SK-N-SH (cell line): ENCODE measurements at regions not wholly inside any gene's neighbourhood (a gene's known extent, or its start where the extent isn't known, plus 50 kb on each side); places are given as distances from the start of the nearest gene placed in this dataset.
A peak's percentile ranks its signal among the peaks of the same experiment; 100 is the strongest.

Experiments
- CTCF ChIA-PET: fragments of 300-600, 350-600 bp; formaldehyde crosslinking; extraction: SDS; loops from one replicate; lab custom pipeline; 2021; lab: Yijun Ruan, JAX
- POLR2A ChIA-PET: fragments of 350-600 bp; sonication (Branson Sonifier 250); formaldehyde crosslinking; extraction: SDS; loops from one replicate; lab custom pipeline; 2020; ENCODE audit warnings: antibody characterized with exemption, inconsistent platforms; lab: Yijun Ruan, JAX
- DNase-seq: peaks from one replicate; pipeline ENCODE4 v3.0.0; 2012
- H2AFZ ChIP-seq: fragments of 200-600 bp; sonication (generic); 2 replicates; pipeline ENCODE4 v1.8.1; 2016; ENCODE audit warnings: antibody characterized with exemption, mild to moderate bottlenecking, low read depth
- H3F3A ChIP-seq: fragments of 200-600 bp; sonication (generic); replicated peaks from 2 replicates; pipeline ENCODE3; 2016; ENCODE audit warnings: antibody characterized with exemption, mild to moderate bottlenecking; ENCODE audit not compliant: insufficient read depth
- H3K27ac ChIP-seq, 2 experiments: fragments of 200-500 bp in 1 of 2; fragments of 200-600 bp in 1 of 2; sonication (Bioruptor generic) in 1 of 2; sonication (generic), shearing (Covaris generic) in 1 of 2; 2 replicates each; pipeline versions ENCODE4 v1.5.1 to v1.6.1; 2014 to 2016; ENCODE audit warnings: low read depth in 2 of 2, inconsistent platforms in 1 of 2, low read length in 1 of 2, mild to moderate bottlenecking in 1 of 2, mixed read lengths in 1 of 2
- H3K27me3 ChIP-seq: fragments of 200-600 bp; sonication (generic), shearing (Covaris generic); 2 replicates; pipeline ENCODE4 v1.6.1; 2016; ENCODE audit warnings: mixed run types; ENCODE audit not compliant: insufficient read depth
- H3K36me3 ChIP-seq, 2 experiments: fragments of 200-500 bp in 1 of 2; fragments of 200-600 bp in 1 of 2; sonication (Bioruptor generic) in 1 of 2; sonication (generic) in 1 of 2; replicated peaks in 1 of 2; 2 replicates each; pipeline versions ENCODE3 to v1.5.1; 2014 to 2016; ENCODE audit warnings: low read length in 1 of 2, mild to moderate bottlenecking in 1 of 2; ENCODE audit not compliant: insufficient read depth in 2 of 2, control insufficient read depth in 1 of 2
- H3K4me1 ChIP-seq, 2 experiments: fragments of 200-500 bp in 1 of 2; fragments of 200-600 bp in 1 of 2; sonication (Bioruptor generic) in 1 of 2; sonication (generic), shearing (Covaris generic) in 1 of 2; 2 replicates each; pipeline versions ENCODE4 v1.5.1 to v1.6.1; 2014 to 2016; ENCODE audit warnings: low read depth in 1 of 2, low read length in 1 of 2, mixed run types in 1 of 2; ENCODE audit not compliant: insufficient read depth in 2 of 2, control insufficient read depth in 1 of 2
- H3K4me2 ChIP-seq: fragments of 200-600 bp; sonication (generic), shearing (Covaris generic); 2 replicates; pipeline ENCODE4 v1.6.1; 2017; ENCODE audit warnings: mixed run types
- H3K4me3 ChIP-seq, 2 experiments: fragments of 200-500 bp in 1 of 2; fragments of 200-600 bp in 1 of 2; sonication (Bioruptor generic) in 1 of 2; sonication (generic), shearing (Covaris generic) in 1 of 2; 2 replicates each; pipeline versions ENCODE4 v1.5.1 to v1.8.1; 2014 to 2016; ENCODE audit warnings: low read depth in 2 of 2, inconsistent platforms in 1 of 2, low read length in 1 of 2, mild to moderate bottlenecking in 1 of 2, mixed read lengths in 1 of 2, moderate library complexity in 1 of 2
- H3K79me2 ChIP-seq: fragments of 200-600 bp; sonication (generic); 2 replicates; pipeline ENCODE4 v1.8.1; 2017; ENCODE audit warnings: mild to moderate bottlenecking; ENCODE audit not compliant: insufficient read depth
- H3K9ac ChIP-seq: fragments of 200-600 bp; sonication (generic); 2 replicates; pipeline ENCODE4 v1.6.1; 2017; ENCODE audit warnings: mixed run types
- H3K9me2 ChIP-seq: fragments of 200-600 bp; sonication (generic); 2 replicates; pipeline ENCODE4 v1.6.1; 2017; ENCODE audit warnings: mixed run types
- H3K9me3 ChIP-seq: fragments of 200-600 bp; sonication (generic); 2 replicates; pipeline ENCODE4 v1.6.1; 2017; ENCODE audit warnings: mixed run types, mild to moderate bottlenecking, moderate library complexity
- H4K20me1 ChIP-seq: fragments of 200-600 bp; sonication (generic); 2 replicates; pipeline ENCODE4 v1.6.1; 2017; ENCODE audit warnings: mild to moderate bottlenecking, mixed run types; ENCODE audit not compliant: insufficient read depth
- CHD2 ChIP-seq: fragments of 150-350 bp; IDR thresholded peaks from 2 replicates; pipeline ENCODE4 v1.6.1; 2018; ENCODE audit warnings: low read length; ENCODE audit not compliant: partially characterized antibody
- CTCF ChIP-seq: fragments of 200-600 bp; sonication (generic); IDR thresholded peaks from 2 replicates; pipeline ENCODE4 v1.6.1; 2017; ENCODE audit warnings: antibody characterized with exemption, mild to moderate bottlenecking, moderate library complexity
- EP300 ChIP-seq, 2 experiments: IDR thresholded peaks; 2 replicates each; pipeline versions ENCODE4 v1.4.0 to v1.6.1; 2012; ENCODE audit warnings: borderline replicate concordance in 1 of 2, low read depth in 1 of 2, low read length in 1 of 2
- EZH2phosphoT487 ChIP-seq: fragments of 200-600 bp; sonication (generic); IDR thresholded peaks from 2 replicates; pipeline ENCODE4 v1.6.1; 2017; ENCODE audit warnings: low read depth, mixed run types, mild to moderate bottlenecking, antibody characterized with exemption, moderate library complexity, borderline replicate concordance
- GATA2 ChIP-seq: sonication (generic); formaldehyde crosslinking; IDR thresholded peaks from 2 replicates; pipeline ENCODE4 v1.5.0; 2020; ENCODE audit warnings: mild to moderate bottlenecking, missing genetic modification reagents
- JUND ChIP-seq: IDR thresholded peaks from 2 replicates; pipeline ENCODE4 v1.4.0; 2012
- MEF2A ChIP-seq: IDR thresholded peaks from 2 replicates; pipeline ENCODE4 v1.4.0; 2012; ENCODE audit warnings: low read depth, borderline replicate concordance
- NFIC ChIP-seq: IDR thresholded peaks from 2 replicates; pipeline ENCODE4 v1.4.0; 2012; ENCODE audit warnings: borderline replicate concordance
- POLR2AphosphoS5 ChIP-seq: IDR thresholded peaks from 2 replicates; pipeline ENCODE4 v1.6.1; 2012; ENCODE audit warnings: low read depth, low read length
- RAD21 ChIP-seq: IDR thresholded peaks from 2 replicates; pipeline ENCODE4 v1.6.1; 2012; ENCODE audit warnings: mild to moderate bottlenecking, low read length
- RFX5 ChIP-seq: IDR thresholded peaks from 2 replicates; pipeline ENCODE4 v1.6.1; 2012; ENCODE audit warnings: mild to moderate bottlenecking, improper control_type of control experiment, low read length
- RXRA ChIP-seq: IDR thresholded peaks from 2 replicates; pipeline ENCODE4 v1.4.0; 2012; ENCODE audit warnings: low read depth, mild to moderate bottlenecking, borderline replicate concordance
- SIN3A ChIP-seq: IDR thresholded peaks from 2 replicates; pipeline ENCODE4 v1.6.1; 2012; ENCODE audit warnings: low read depth, mild to moderate bottlenecking, low read length, moderate library complexity, borderline replicate concordance
- ZBTB33 ChIP-seq: IDR thresholded peaks from 2 replicates; pipeline ENCODE4 v1.4.0; 2012; ENCODE audit warnings: low read depth, borderline replicate concordance
- WGBS: methylation state at CpG from one replicate; pipeline ENCODE4 v1.1.6; 2017; ENCODE audit warnings: low lambda C conversion rate; 5-methylcytosine and 5-hydroxymethylcytosine counted together

DNA sequence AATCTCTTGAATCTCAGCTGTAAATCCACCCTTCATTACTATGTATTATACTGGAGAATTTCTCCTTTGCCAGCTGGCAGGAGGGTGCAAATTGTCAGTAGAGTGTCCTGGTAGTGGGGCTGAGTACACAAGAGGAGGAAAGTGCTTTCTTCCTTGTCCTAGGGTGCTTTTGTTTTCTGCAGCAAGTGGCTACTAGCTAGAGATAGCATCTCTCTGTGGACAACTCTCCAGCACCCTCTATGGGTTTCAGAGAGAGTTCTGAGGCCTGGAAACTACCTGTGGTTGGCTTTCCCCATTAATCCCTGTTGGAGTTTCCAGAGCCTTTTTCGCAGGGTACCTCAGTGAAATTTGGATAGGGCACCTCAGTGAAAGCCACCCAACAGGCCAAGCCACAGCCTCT, 422.5 kb upstream of the RGS17 start (continued):
- TF ChIP-seq ZBTB33, result no peak
- TF ChIP-seq RAD21, result peak; percentile 50
- TF ChIP-seq MEF2A, result no peak

GRCh38 chr6:153539602-153540001, 408.5 kb upstream of the RGS17 start:
- DNase-seq, result no peak
- no peaks in the 10 kb centered on the region for H3K36me3 ChIP-seq
- H2AFZ ChIP-seq, result no peak overlapping the region
- TF ChIP-seq EZH2phosphoT487, result no peak
- no peak for TF ChIP-seq CTCF
- TF ChIP-seq NFIC, result no peak
- TF ChIP-seq RAD21, result no peak
- TF ChIP-seq GATA2 (CRISPR knock-in tag), result no peak
- no peak for TF ChIP-seq POLR2AphosphoS5
- TF ChIP-seq RXRA, result no peak
- TF ChIP-seq CHD2, result no peak
- no peak for TF ChIP-seq SIN3A
- TF ChIP-seq JUND, result no peak
- no peak for TF ChIP-seq EP300 (IDR thresholded peaks at IDR 0.05; ENCODE audit: borderline replicate concordance in 1 of 2, low read depth in 1 of 2, low read length in 1 of 2)
- TF ChIP-seq RFX5, result no peak
- TF ChIP-seq, all 33 proteins: peak for 0
- Histone ChIP-seq H3K27me3 (no peaks in the 10 kb centered on the region), H3K4me2 (no peak overlapping the region), H3K9me3 (no peaks in the 10 kb centered on the region), H3K9me2 (no peaks in the 10 kb centered on the region), H3F3A (no peaks in the 10 kb centered on the region), H3K4me1 (peaks cover 0 to 17% of the 10 kb centered on the region in 2 experiments; a peak in 3 of 4 replicates), H3K27ac (peak overlapping the region in 1 of 2 experiments; percentile 91; a peak in 2 of 4 replicates), H3K4me3 (no peak overlapping the region), H3K9ac (no peak overlapping the region), H4K20me1 (no peaks in the 10 kb centered on the region), H3K79me2 (no peaks in the 10 kb centered on the region)
- ChIA-PET CTCF (interaction anchor here (1.0 kb wide), 1 partner anchor 27 kb away, joined by 3 read pairs; no protein-coding TSS in a partner anchor), POLR2A (no interaction called here)
- 85% methylated on average over 2 of the region's 2 CpGs for WGBS
